Fibroblast of villous mesenchyme (primary cell): ENCODE measurements at regions not wholly inside any gene's neighbourhood (a gene's known extent, or its start where the extent isn't known, plus 50 kb on each side); places are given as distances from the start of the nearest gene placed in this dataset.
A peak's percentile ranks its signal among the peaks of the same experiment; 100 is the strongest.

ENCODE experiments used
- DNase-seq: peaks from one replicate; pipeline ENCODE4 v3.0.0-alpha.2; 2010; ENCODE audit warnings: low read depth
- H3K4me3 ChIP-seq: 2 replicates; pipeline ENCODE4 v1.5.1; 2011; ENCODE audit warnings: low read depth, mild to moderate bottlenecking, low read length
- CTCF ChIP-seq: IDR thresholded peaks from 2 replicates; pipeline ENCODE4 v1.5.1; 2012; ENCODE audit warnings: low read depth, mild to moderate bottlenecking, low read length; ENCODE audit not compliant: insufficient read depth

GRCh38 chr5:135715267-135716055, 119.0 kb upstream of the SLC25A48 start:
- H3K4me3 ChIP-seq, result no peak overlapping the region
- TF ChIP-seq CTCF, result no peak
- no peak for DNase-seq

GRCh38 chr5:135714126-135714894, 120.2 kb upstream of the SLC25A48 start:
- no peak overlapping the region for H3K4me3 ChIP-seq
- peak; percentile 25 for DNase-seq
- TF ChIP-seq CTCF, result no peak

DNA sequence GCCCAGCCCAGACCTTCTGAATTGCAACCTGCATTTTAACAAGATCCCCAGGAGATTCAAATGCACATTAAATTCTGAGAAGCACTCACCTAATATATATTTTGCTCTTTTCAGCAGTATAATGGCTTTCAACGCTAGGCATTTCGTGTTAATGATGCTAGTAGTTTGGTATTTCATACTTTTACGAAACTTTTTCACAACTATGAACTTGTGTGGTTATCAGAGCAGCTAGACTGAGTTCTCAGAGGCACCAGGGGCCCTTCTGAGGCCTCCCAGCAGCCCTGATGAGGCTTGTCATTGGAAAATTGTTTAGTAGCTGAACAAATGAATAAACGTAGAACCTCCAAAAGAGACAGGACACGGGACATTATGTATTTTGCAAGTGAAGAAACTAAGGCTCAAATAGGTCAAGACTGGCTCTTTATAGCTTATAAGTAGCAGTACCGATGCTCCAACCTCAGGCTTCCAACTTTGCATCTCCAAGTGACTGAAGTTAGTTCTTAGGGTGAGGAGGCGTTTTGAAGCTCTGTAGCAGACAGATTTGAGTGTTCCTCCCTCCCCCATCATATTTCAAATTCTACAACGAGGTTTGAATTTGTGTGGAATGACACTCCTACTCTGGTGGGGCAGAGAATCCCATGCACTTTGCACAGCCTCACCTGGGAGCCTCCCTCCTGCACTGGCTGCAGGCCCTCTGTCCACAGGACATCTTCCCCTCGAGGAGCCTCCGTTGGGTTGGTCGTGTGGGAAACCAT, 121.1 kb upstream of the SLC25A48 start:
- H3K4me3 ChIP-seq, result no peak overlapping the region
- no peak for DNase-seq
- TF ChIP-seq CTCF, result no peak

DNA sequence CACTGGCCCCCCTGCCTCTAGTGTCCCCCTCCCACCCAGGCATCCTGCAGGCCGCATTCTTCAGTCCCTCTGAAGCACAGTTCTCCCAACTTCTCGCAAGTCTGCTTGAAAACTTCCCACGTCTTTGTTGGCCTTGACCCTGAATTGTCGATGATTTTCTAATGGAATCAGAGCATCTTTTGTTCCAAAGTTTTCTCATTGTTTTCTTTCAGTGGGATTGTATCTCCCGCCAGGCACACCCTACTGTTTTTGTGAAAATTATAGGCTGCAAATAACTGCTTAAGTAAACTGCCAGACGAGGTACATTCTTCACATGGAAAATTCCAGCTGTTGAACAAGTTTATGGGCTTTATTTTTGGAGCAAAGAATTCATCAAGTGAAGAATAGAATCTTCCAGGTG, 122.6 kb upstream of the SLC25A48 start:
- no peak for TF ChIP-seq CTCF
- no peak for DNase-seq
- no peak overlapping the region for H3K4me3 ChIP-seq

- no peak for TF ChIP-seq CTCF
- H3K4me3 ChIP-seq, result no peak overlapping the region
- DNase-seq, result no peak
Measured at GRCh38 chr5:135710045-135710675, 124.3 kb upstream of the SLC25A48 start.

DNA sequence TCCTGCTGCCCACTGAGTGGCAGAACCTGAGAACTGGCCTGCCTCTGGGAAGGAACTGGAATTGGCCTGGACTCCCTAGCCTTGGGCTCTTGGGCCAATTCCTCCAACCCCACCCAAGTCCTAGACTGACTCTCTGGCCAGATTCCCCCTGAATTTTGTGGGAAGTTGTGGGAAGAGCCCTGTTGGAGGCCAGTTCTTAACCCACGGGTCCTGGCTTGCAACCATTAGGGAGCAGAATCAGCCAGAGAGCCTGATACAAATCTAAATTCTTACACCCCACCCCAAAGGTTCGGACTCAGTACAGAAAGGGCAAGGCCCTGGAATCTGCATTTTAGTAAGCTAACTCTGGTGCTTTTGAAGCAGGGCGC, 125.3 kb upstream of the SLC25A48 start:
- DNase-seq, result no peak
- no peak for TF ChIP-seq CTCF

More for the DNA sequence above, 125.3 kb upstream of the SLC25A48 start:
- H3K4me3 ChIP-seq, result no peak overlapping the region
